GM19438 (cell line): ENCODE measurements at regions not wholly inside any gene's neighbourhood (a gene's known extent, or its start where the extent isn't known, plus 50 kb on each side); places are given as distances from the start of the nearest gene placed in this dataset.

Experiments used
- ATAC-seq: cut with Tn5 transposase; IDR thresholded peaks from one replicate; pipeline ENCODE4 v1.9.1; 2021; ENCODE audit warnings: low read depth; ENCODE audit not compliant: unreplicated experiment

DNA sequence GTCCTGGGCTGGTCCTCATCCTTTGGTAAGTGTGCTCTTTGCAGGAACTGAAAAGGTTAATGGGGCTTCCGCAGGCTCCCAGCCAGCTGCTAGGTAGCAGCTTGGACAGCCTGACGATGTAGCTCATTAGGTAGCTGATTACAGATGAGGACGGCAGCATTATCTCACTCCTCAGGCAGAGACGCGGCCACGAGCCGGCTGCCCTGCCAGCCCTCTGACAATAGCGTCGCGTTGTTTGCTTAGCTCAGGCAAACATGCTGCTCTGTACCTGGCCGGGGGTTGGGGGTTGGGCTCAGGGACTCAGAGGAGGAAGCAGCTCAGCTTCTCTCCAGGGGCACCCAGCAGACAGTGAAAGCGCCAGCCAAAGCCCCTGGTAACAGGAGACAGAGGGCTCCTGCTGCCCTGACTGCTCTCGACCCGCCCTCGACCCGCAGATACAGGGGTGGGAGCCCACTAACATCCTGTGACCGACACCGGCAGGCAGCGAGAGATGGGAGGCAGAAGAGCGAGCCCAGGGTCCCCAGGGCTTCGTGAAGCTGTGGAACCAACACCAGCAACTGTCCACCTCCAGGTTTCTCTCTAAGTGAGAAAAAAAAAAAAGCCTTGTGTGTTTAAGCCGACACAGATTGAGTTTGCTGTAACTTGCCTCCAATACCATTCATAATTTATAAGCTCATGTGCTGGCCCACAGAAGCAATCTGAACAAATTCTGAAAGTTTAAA, 53.4 kb upstream of the DLK1 start:
- no peak for ATAC-seq

DNA sequence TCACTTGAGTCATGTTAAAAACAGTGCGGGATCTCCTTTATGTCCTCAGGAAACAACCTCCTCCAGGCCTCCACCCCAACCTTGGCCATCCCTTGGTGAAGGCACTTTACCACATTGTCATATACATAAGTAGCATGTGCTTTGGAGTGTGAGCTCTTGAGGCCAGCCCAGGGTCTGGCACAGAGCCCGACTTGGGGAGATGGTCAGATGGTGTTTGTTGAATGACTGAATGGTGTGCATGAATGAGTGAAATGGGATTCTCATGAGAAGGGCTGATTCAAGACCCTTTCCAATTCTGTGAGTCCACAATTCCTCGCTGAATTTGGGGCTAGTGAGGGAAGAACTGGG, 52.9 kb upstream of the DLK1 start:
- no peak for ATAC-seq

DNA sequence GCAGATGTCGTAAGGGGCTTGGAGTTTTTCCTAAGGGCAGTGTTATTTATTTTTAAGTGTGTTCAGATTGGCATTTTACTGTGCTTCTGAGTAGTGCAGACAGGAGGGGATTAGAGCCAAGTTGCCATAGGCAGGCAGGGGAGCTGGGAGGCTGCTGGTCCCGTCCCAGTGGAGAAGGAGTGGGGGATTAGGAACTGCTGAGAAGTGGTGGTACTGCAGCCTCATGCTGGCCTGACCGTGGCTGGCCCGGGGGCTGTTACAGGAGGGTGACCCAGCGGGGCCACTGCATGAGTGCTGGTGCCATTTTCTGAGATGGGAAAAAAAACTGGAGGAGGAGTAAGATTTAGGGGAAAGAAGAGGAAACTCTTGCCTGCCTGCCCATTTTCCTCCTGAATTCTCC, 52.3 kb upstream of the DLK1 start:
- no peak for ATAC-seq

- no peak for ATAC-seq
Measured at GRCh38 chr14:100674897-100675619, 51.6 kb upstream of the DLK1 start.

GRCh38 chr14:100675699-100676684, 50.7 kb upstream of the DLK1 start:
- no peak for ATAC-seq
